Adrenal gland (tissue), 5 donors: ENCODE measurements at regions not wholly inside any gene's neighbourhood (a gene's known extent, or its start where the extent isn't known, plus 50 kb on each side); places are given as distances from the start of the nearest gene placed in this dataset.

Experiments used
- POLR2A ChIP-seq, 2 donors: fragments of 450-650 bp; IDR thresholded peaks; one replicate each; pipeline ENCODE4 v1.6.1; 2017; ENCODE audit warnings: antibody characterized with exemption in 2 of 2, mild to moderate bottlenecking in 2 of 2, moderate library complexity in 1 of 2
- TF ChIP-seq, protein P1 (sequence below), 6 experiments: fragments of 450-650 bp in 4 of 6; fragments of 200-600 bp in 2 of 6; sonication (generic) in 1 of 6; IDR thresholded peaks; 1 replicate in 5 of 6; 2 replicates in 1 of 6; pipeline versions ENCODE4 v1.5.1 to v1.8.0; 2016 to 2021; ENCODE audit warnings: antibody characterized with exemption in 6 of 6, mild to moderate bottlenecking in 2 of 6, moderate library complexity in 1 of 6
- donor health status: DM: no; HTN: no; CAD: no.

DNA sequence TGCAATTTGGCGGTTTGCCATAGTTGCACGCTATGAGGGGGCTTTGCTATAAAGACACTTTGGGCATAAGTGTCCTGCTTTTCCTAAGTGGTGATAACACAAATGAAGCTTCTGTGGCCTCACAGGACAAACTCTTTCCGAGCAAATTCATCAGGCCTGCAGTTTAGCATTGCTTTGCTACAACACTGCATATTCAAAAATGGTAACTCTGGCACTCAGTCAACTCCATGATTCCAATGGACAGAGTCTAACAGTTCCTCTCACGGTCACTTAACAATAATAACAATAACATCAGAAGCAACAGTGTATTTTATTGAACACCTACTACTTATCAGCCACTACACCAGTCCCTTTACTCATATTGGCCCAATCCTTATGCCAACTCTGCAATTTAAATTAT lies 222.5 kb downstream of the FRK start:
- TF ChIP-seq, protein P1, sequence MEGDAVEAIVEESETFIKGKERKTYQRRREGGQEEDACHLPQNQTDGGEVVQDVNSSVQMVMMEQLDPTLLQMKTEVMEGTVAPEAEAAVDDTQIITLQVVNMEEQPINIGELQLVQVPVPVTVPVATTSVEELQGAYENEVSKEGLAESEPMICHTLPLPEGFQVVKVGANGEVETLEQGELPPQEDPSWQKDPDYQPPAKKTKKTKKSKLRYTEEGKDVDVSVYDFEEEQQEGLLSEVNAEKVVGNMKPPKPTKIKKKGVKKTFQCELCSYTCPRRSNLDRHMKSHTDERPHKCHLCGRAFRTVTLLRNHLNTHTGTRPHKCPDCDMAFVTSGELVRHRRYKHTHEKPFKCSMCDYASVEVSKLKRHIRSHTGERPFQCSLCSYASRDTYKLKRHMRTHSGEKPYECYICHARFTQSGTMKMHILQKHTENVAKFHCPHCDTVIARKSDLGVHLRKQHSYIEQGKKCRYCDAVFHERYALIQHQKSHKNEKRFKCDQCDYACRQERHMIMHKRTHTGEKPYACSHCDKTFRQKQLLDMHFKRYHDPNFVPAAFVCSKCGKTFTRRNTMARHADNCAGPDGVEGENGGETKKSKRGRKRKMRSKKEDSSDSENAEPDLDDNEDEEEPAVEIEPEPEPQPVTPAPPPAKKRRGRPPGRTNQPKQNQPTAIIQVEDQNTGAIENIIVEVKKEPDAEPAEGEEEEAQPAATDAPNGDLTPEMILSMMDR (IDR thresholded peaks at IDR 0.05), result no peak
- TF ChIP-seq POLR2A (IDR thresholded peaks at IDR 0.05), result no peak
